HT-29 (cell line): ENCODE measurements at regions not wholly inside any gene's neighbourhood (a gene's known extent, or its start where the extent isn't known, plus 50 kb on each side); places are given as distances from the start of the nearest gene placed in this dataset.

Experiments
- DNase-seq: peaks from one replicate; pipeline ENCODE4 v3.0.0-alpha.2; 2015; ENCODE audit warnings: low spot score

DNA sequence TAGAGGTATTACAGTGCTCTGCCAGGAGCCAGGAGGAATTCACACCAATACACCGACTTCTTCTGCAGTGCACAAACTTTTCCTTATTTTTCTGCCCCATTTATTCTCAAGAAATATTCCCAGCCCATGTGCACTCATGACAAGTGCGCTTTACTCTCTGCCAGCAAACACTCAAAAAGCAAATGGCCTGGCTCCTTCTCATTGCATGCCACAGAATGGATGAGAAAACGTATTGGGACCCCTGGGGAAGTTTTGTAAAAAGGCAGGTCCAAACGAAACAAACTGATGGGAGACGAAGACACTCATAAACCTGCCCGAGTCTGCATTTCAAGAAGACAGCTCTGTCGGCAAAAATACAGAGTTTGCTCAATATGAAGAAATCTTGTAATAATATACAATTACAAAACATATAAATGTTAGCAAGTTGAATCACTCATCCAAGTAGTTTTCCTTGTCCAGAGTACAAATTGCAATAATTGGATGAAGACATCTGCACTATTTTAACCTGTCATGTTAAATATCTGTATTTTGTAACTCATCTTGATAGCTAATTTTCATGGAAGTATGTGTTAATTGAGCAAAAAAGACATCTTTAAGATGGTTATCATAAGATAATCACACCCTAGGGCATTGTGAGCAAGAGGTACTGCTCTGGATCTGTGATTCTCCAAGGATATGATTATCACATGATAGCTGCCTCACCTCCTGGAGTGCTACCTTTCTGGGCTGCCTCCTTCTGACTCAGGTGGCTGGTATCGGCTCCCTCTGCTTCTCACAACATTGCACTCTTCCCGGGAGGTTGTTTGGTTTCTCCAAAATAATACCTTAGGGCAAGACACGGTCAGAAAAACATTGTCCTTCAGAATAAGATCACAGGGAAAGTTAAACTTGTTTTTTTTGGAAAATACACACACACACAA lies 260.8 kb upstream of the G2E3 start:
- no peak for DNase-seq

DNA sequence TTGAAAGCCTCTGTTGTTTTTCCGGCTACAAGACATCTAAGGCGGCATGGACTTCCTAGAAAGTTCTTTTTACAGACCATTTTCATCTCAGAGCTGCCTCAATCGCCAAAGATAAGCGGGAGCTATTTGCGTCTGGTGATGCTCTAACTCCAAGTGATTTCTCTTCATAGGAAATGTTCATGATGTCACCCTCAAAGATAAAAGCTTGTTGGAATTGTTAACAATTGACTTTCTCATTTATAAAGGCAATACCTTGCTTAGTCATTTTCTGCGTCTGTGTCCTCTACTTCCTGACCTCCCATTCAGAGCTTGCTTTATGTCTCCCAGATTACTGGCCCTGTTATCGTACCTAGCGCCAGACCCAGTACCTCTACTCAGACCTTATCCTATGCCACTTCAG lies 259.0 kb upstream of the G2E3 start:
- DNase-seq: no peak

GRCh38 chr14:30303350-30303749 lies 255.6 kb upstream of the G2E3 start:
- no peak for DNase-seq

GRCh38 chr14:30305346-30305745 lies 253.6 kb upstream of the G2E3 start:
- DNase-seq: no peak

- no peak for DNase-seq
These were observed 249.6 kb upstream of the G2E3 start for GRCh38 chr14:30309405-30309804.

DNA sequence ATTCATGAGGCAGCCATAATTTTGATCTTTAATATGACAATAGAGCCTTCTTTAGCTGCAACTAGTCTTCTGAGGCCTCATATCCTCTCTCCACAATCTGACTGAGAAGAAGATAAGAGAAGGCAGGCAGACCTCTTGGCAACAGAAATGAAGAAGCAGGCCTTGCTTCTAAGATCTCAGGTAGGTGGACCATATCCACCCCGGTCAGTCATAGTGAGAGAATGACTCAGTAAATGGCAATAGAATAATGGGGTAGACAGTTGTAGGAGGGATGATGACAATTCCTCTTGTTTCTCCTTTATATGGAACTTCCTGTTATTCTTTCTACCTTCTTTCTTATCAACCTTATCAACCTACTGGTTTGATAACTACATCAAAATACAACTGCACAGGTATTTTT lies 246.7 kb upstream of the G2E3 start:
- no peak for DNase-seq

DNA sequence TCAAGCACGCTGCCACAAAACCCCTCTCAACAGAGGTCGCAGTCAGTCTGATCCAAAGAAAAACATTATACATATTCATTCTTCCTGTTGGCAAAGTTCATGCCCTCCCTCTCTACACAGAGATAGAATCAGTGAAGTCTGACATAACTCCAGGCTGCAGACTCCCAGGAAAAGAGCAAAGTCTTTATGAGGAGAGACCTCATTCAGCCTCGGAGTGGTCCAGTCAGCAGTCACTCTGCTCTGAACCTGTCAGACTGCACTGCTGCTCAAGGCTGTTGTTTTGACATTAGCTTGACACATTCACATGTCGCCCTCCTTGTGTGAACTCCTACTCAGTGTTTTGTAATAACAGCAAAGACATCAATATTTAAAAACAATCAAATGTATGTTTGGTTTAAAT lies 241.2 kb upstream of the G2E3 start:
- DNase-seq: no peak

- no peak for DNase-seq
These were observed 236.1 kb upstream of the G2E3 start for GRCh38 chr14:30322819-30323218.

- no peak for DNase-seq
These were observed 228.9 kb upstream of the G2E3 start for GRCh38 chr14:30330033-30330432.

DNA sequence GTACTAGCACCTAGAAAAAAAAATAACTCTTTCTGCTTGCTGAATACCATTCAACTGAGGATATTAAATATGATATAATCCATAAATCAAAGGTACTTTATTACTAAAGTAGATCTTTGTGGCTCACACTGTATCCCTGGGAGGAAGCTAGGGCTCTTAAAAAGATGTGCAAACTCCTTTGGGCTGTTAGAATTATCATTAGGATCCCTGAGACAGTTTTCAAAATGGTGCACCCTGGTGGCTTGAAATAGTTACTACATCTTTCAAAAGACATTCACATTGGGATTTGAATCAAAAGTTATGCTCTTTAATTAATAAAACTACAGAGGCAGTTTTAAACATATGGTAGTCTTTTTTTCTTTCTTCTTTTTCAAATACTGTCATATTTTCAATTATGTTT lies 228.5 kb upstream of the G2E3 start:
- peak; percentile 10 for DNase-seq

- DNase-seq: no peak
These were observed 227.9 kb upstream of the G2E3 start for GRCh38 chr14:30331030-30331429.

DNA sequence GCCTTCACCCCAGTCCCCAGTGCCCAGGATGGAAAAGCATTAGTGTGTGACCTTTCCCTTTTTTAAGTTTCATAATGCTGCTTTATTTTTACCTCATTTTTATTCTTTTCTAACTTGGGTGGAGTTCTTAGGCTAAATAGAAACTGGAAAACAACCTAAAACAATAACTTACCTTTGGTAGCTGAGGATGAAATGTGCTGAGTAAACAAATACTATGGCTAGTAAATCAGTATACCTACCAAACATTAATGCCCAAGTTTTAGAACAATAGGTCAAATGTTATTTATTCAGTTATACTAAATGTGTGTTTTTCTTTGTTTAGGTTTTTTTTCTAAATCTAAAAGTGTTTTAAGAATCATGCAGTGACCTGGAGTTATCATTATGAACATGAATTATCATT lies 226.6 kb upstream of the G2E3 start:
- no peak for DNase-seq

- no peak for DNase-seq
These were observed 225.0 kb upstream of the G2E3 start for GRCh38 chr14:30333934-30334333.

DNA sequence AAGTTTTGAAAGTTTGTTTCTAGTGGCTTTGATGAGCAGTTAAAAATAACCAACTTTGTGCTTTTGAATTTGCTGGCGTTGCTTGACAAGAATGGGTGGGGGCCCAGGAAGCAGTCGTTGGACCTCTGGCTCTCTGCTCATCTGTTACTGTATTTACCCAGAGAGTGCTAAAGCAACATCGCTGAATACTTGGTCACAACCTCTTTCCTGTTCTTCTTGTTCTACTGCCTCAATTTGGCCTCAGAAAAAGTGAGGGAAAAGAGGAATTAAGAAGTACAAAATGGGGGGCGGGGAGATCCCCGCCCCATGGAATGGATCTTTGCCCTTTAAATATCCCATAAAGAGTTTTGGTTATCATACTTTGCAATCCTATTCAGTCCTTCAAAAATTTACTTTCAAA lies 221.5 kb upstream of the G2E3 start:
- DNase-seq: no peak

DNA sequence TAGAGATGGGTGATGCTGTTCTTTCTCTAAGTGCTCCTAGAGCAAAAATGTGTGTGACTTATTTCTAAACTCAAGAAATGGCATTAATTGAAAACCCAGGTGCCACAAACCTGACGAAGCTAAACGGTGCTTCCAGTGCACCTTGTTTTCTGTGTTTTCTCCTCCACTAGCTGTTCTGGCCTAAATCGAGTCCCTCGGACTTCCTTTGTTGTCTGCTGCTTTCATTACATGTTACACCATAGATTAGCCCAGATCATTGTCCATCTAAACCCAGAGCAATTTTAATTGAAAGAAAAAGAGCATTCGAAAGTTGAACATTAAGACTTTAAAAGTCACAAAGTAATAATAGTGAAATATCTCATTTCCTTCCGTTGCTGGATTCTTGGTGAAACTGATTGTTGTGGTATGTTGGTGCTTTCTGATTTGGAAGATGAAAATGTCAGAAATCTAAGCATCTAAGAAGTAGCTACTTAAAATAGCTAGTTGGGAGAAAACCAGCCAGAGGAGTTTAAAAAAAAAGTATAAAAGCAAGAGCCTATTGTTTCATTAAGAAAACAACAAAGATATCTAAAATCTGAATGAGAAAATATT lies 219.6 kb upstream of the G2E3 start:
- DNase-seq: no peak

- DNase-seq: no peak
These were observed 218.5 kb upstream of the G2E3 start for GRCh38 chr14:30340495-30340894.

DNA sequence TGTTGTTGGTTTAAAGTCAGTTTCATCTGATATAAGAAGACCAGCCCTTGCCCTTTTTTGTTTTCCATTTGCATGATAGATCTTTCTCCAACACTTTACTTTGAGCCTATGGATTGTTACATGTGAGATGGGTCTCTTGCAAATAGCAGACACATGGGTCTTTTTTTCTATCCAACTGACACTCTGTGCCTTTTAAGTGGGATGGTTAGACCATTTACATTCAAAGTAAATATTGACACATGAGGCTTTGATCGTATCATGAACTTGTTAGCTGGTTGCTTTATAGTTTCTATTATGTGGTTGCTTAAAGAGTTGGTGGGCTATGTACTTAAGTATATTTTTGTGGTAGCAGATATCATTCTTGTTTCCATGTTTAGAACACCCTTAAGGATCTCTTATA lies 213.4 kb upstream of the G2E3 start:
- no peak for DNase-seq

- DNase-seq: no peak
These were observed 210.5 kb upstream of the G2E3 start for GRCh38 chr14:30348445-30348844.

- DNase-seq: no peak
These were observed 209.4 kb upstream of the G2E3 start for GRCh38 chr14:30349520-30349919.

- DNase-seq: no peak
These were observed 204.5 kb upstream of the G2E3 start for GRCh38 chr14:30354439-30354838.

GRCh38 chr14:30355431-30355913 lies 203.5 kb upstream of the G2E3 start:
- DNase-seq: no peak

DNA sequence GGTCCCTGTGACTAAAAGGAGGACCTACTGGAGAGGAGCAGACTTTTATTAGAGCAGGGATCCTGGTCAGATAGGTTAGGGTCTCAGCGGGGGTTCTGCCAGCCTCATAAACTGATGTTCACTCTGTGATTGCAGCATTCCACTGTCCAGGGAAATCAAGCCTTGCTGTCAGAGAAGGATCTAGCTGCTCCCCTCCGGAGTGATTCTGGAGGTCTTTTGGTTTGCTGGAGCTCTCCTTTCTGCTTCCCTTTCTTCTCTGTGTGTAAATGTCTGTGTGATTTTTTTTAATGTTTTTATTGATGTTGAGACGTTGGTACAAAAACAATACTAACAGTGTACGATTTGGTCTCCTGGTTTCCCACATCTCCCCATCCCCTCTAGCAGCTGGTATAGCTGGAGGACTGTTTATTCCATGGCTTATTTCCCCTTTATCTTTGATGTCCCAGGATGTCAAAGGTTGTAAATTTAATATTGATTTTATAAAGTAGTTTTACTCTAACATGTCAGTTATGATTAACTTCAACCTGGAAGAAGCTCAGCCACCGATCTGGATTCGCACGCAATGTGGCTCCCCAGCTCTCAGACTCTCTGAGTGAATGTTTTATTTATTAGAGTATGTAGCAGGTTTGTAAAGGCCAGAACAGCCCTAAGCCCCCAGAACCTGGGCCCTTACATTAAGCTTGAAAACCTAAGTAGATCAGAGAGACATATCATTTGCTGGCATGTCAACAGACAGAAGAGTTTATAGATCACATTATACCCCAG lies 202.3 kb upstream of the G2E3 start:
- DNase-seq: no peak
